HG03565 (cell line): ENCODE measurements at regions not wholly inside any gene's neighbourhood (a gene's known extent, or its start where the extent isn't known, plus 50 kb on each side); places are given as distances from the start of the nearest gene placed in this dataset.

ENCODE experiments used
- ATAC-seq: cut with Tn5 transposase; IDR thresholded peaks from one replicate; pipeline ENCODE4 v1.9.1; 2021; ENCODE audit warnings: mild to moderate bottlenecking, moderate library complexity; ENCODE audit not compliant: unreplicated experiment

GRCh38 chr10:43885842-43886241 lies 237.2 kb upstream of the ZNF32 start:
- ATAC-seq, result no peak

- ATAC-seq, result no peak
These were observed 236.6 kb upstream of the ZNF32 start for GRCh38 chr10:43885252-43885651.

- no peak for ATAC-seq
These were observed 235.9 kb upstream of the ZNF32 start for GRCh38 chr10:43884501-43885105.

- no peak for ATAC-seq
These were observed 234.0 kb upstream of the ZNF32 start for GRCh38 chr10:43882711-43883110.

GRCh38 chr10:43881657-43882056 lies 233.0 kb upstream of the ZNF32 start:
- ATAC-seq, result no peak

GRCh38 chr10:43880160-43880559 lies 231.5 kb upstream of the ZNF32 start:
- ATAC-seq, result no peak

GRCh38 chr10:43879742-43880141 lies 231.1 kb upstream of the ZNF32 start:
- no peak for ATAC-seq

- ATAC-seq, result no peak
These were observed 230.5 kb upstream of the ZNF32 start for GRCh38 chr10:43879162-43879561.

- ATAC-seq, result no peak
These were observed 229.7 kb upstream of the ZNF32 start for GRCh38 chr10:43878386-43878785.

- ATAC-seq, result no peak
These were observed 228.3 kb upstream of the ZNF32 start for GRCh38 chr10:43876976-43877375.

- ATAC-seq, result no peak
These were observed 226.3 kb upstream of the ZNF32 start for GRCh38 chr10:43874984-43875383.

GRCh38 chr10:43873717-43874116 lies 225.0 kb upstream of the ZNF32 start:
- ATAC-seq, result no peak

GRCh38 chr10:43872644-43873043 lies 224.0 kb upstream of the ZNF32 start:
- no peak for ATAC-seq

GRCh38 chr10:43871545-43871944 lies 222.9 kb upstream of the ZNF32 start:
- ATAC-seq, result no peak

- ATAC-seq, result no peak
These were observed 222.3 kb upstream of the ZNF32 start for GRCh38 chr10:43870968-43871439.

GRCh38 chr10:43869669-43870322 lies 221.1 kb upstream of the ZNF32 start:
- ATAC-seq, result no peak

GRCh38 chr10:43868952-43869351 lies 220.3 kb upstream of the ZNF32 start:
- no peak for ATAC-seq

GRCh38 chr10:43867667-43868565 lies 219.2 kb upstream of the ZNF32 start:
- ATAC-seq, result no peak

- no peak for ATAC-seq
These were observed 218.4 kb upstream of the ZNF32 start for GRCh38 chr10:43867113-43867512.

GRCh38 chr10:43866712-43867111 lies 218.0 kb upstream of the ZNF32 start:
- ATAC-seq, result no peak

GRCh38 chr10:43865265-43866135 lies 216.8 kb upstream of the ZNF32 start:
- ATAC-seq, result no peak
